HFFc6 (cell line): ENCODE measurements at regions not wholly inside any gene's neighbourhood (a gene's known extent, or its start where the extent isn't known, plus 50 kb on each side); places are given as distances from the start of the nearest gene placed in this dataset.
"Not testable (repeated sequence)": the region's sequence is repeated elsewhere in the genome, so short reads cannot be mapped to it uniquely, and the experiment has no call there.

ENCODE experiments used
- DNase-seq: peaks from one replicate; pipeline ENCODE4 v3.0.0-alpha.2; 2018
- H3K27ac Mint-ChIP-seq: 2 replicates; pipeline ENCODE4 v1.8.0; 2020; ENCODE audit warnings: mild to moderate bottlenecking, mixed read lengths
- H3K27me3 Mint-ChIP-seq: 2 replicates; pipeline ENCODE4 v1.8.0; 2021; ENCODE audit warnings: mild to moderate bottlenecking, moderate library complexity, mixed read lengths; ENCODE audit not compliant: insufficient read depth
- H3K36me3 Mint-ChIP-seq: 2 replicates; pipeline ENCODE4 v1.8.0; 2021; ENCODE audit warnings: low read depth, mixed read lengths
- H3K4me1 Mint-ChIP-seq: 2 replicates; pipeline ENCODE4 v1.8.0; 2020; ENCODE audit warnings: low read depth, mixed read lengths
- H3K4me3 Mint-ChIP-seq: 2 replicates; pipeline ENCODE4 v1.8.0; 2020; ENCODE audit warnings: mild to moderate bottlenecking, moderate library complexity, mixed read lengths
- H3K9me3 Mint-ChIP-seq: 2 replicates; pipeline ENCODE4 v1.8.0; 2020; ENCODE audit warnings: mild to moderate bottlenecking, mixed read lengths
- TF ChIP-seq, protein P1 (sequence below): fragments of 200-600 bp; sonication (generic); IDR thresholded peaks from 2 replicates; pipeline ENCODE4 v1.5.0; 2021; ENCODE audit warnings: antibody characterized with exemption, mild to moderate bottlenecking

DNA sequence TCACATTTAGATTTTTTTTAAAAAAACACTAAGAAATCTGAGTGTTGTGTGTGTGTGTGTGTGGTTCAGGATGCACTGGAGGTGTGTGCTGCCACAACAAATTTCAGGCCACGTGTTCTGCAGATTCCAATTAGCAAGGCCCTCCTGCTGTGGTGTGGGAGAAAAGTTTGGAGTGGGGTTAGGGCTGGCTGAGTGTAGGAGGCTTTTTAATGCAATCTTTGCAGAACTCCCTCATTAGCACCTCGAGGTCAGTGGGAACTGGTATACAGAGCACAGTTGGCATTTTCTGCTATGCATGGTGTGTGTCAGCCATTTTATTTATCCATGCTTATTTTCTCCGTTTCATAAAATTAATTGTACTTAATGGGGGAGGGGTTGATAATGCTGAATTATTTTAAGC is 187.6 kb downstream of the SOX4 start:
- Mint-ChIP-seq H3K36me3 (no peaks in the 10 kb centered on the region), H3K4me1 (no peaks in the 10 kb centered on the region), H3K4me3 (no peak overlapping the region), H3K27ac (no peak overlapping the region), H3K27me3 (no peaks in the 10 kb centered on the region; the same call in 1 of the 2 replicates), H3K9me3 (no peaks in the 10 kb centered on the region)
- DNase-seq = no peak
- TF ChIP-seq, protein P1, sequence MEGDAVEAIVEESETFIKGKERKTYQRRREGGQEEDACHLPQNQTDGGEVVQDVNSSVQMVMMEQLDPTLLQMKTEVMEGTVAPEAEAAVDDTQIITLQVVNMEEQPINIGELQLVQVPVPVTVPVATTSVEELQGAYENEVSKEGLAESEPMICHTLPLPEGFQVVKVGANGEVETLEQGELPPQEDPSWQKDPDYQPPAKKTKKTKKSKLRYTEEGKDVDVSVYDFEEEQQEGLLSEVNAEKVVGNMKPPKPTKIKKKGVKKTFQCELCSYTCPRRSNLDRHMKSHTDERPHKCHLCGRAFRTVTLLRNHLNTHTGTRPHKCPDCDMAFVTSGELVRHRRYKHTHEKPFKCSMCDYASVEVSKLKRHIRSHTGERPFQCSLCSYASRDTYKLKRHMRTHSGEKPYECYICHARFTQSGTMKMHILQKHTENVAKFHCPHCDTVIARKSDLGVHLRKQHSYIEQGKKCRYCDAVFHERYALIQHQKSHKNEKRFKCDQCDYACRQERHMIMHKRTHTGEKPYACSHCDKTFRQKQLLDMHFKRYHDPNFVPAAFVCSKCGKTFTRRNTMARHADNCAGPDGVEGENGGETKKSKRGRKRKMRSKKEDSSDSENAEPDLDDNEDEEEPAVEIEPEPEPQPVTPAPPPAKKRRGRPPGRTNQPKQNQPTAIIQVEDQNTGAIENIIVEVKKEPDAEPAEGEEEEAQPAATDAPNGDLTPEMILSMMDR = no peak

DNA sequence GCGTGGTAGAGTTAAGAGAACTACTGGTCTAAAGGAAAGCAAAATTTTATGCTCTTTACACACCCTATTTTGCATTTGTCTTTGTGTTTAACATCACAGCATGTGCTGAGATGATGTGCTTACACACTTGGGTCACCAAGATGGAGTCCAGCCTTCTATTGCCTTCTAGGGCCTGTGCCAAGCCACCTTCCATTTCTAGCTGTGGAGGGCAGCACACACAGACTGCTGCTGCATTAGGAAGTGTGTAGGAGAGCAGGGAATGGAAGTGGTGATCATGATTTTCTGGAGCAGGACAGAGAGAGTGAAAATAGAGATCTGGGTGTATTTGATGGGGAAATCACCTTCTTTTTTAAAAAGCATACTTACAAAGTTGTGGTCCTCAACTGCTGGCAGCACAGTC is 191.6 kb downstream of the SOX4 start:
- DNase-seq = no peak
- no peak overlapping the region for H3K27ac Mint-ChIP-seq
- no peaks in the 10 kb centered on the region; the same call in none of the 2 replicates for H3K27me3 Mint-ChIP-seq
- no peaks in the 10 kb centered on the region for H3K36me3 Mint-ChIP-seq
- no peak overlapping the region for H3K4me3 Mint-ChIP-seq
- TF ChIP-seq, protein P1 = no peak
- no peaks in the 10 kb centered on the region for H3K4me1 Mint-ChIP-seq
- no peaks in the 10 kb centered on the region for H3K9me3 Mint-ChIP-seq

DNA sequence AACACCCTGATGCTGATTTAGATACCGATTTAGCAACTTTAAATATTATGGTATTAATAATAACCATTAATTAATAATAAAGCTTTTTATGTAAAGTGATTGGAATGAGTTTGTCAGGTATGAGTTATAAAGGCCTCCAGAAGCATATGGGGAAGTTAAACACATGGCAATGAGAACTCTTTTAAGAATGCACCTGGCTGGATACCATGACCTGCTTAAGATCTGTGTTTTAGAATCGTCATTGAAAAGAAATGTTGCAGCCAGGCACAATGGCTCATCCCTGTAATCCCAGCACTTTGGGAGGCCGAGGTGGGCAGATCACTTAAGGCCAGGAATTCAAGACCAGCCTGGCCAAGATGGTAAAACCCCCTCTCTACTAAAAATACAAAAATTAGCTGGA is 197.5 kb downstream of the SOX4 start:
- Mint-ChIP-seq H3K27me3 (no peaks in the 10 kb centered on the region; the same call in 1 of the 2 replicates), H3K4me3 (no peak overlapping the region), H3K27ac (no peak overlapping the region), H3K36me3 (no peaks in the 10 kb centered on the region), H3K4me1 (no peaks in the 10 kb centered on the region), H3K9me3 (no peaks in the 10 kb centered on the region)
- TF ChIP-seq, protein P1 = no peak
- no peak for DNase-seq

DNA sequence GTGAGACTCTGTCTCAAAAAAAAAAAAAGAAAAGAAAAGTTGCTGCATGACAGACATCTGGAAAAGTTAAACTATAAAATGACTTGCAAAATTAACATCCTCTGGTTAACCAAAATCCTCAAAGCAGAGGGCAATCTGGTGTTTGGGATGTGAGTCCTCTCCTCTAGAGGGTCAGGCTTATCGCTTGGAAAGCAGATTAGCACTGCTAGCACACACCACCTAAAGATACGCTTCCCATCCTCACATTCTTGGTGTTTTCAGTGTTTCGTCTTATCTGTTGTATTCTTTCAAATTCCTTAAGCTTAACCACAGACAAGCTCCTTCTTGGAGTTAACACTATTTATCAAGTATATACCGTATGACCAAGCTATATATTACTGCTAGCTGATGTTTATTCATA is 198.0 kb downstream of the SOX4 start:
- TF ChIP-seq, protein P1 = no peak
- no peaks in the 10 kb centered on the region for H3K4me1 Mint-ChIP-seq
- no peak overlapping the region for H3K27ac Mint-ChIP-seq
- no peaks in the 10 kb centered on the region; the same call in 1 of the 2 replicates for H3K27me3 Mint-ChIP-seq
- H3K36me3 Mint-ChIP-seq = no peaks in the 10 kb centered on the region
- DNase-seq = no peak
- H3K4me3 Mint-ChIP-seq = no peak overlapping the region
- no peaks in the 10 kb centered on the region for H3K9me3 Mint-ChIP-seq

DNA sequence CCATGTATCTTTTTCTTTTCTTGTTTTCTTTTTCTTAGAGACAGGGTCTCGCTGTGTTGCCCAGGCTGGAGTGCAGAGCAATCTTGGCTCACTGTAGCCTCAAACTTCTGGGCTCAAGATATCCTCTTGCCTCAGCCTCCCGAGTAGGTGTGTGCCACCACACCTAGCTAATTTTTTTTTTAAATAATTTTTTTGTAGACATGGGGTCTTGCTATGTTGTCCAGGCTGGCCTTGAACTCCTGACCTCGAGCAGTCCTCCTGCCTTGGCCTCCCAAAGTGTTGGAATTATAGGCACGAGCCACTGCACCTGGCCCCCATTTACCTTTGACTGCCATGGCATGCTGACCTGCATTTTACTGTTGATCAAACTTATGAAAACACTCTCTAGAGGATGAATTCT is 198.6 kb downstream of the SOX4 start:
- TF ChIP-seq, protein P1 = no peak
- Mint-ChIP-seq H3K4me3 (no peak overlapping the region), H3K27me3 (no peaks in the 10 kb centered on the region; the same call in 1 of the 2 replicates), H3K36me3 (no peaks in the 10 kb centered on the region), H3K27ac (no peak overlapping the region), H3K9me3 (no peaks in the 10 kb centered on the region), H3K4me1 (no peaks in the 10 kb centered on the region)
- DNase-seq = no peak

DNA sequence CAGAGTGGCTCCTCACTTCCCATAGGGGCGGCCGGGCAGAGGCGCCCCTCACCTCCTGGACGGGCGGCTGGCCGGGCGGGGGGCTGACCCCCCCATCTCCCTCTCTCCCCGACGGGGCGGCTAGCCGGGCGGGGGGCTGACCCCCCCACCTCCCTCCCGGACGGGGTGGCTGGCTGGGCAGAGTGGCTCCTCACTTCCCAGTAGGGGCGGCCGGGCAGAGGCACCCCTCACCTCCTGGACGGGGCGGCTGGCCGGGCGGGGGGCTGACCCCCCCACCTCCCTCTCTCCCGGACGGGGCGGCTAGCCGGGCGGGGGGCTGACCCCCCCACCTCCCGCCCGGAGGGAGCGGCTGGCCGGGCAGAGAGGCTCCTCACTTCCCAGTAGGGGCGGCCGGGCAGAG is 203.4 kb downstream of the SOX4 start:
- DNase-seq, H3K27ac Mint-ChIP-seq, H3K36me3 Mint-ChIP-seq, H3K27me3 Mint-ChIP-seq, H3K9me3 Mint-ChIP-seq, H3K4me3 Mint-ChIP-seq: not testable (repeated sequence)
- H3K4me1 Mint-ChIP-seq = peaks cover 18% of the 10 kb centered on the region
